Peyer's patch (tissue), 4 donors: ENCODE measurements at regions not wholly inside any gene's neighbourhood (a gene's known extent, or its start where the extent isn't known, plus 50 kb on each side); places are given as distances from the start of the nearest gene placed in this dataset.

Experiments used
- DNase-seq, 3 donors: peaks; one replicate each; pipeline ENCODE4 v3.0.0-alpha.2; 2017 to 2019
- H3K27ac ChIP-seq, 4 donors: fragments of 200-600 bp; sonication (generic); one replicate each; pipeline ENCODE4 v1.5.1; 2016 to 2019
- H3K27me3 ChIP-seq, 2 donors: fragments of 200-600 bp; sonication (generic); one replicate each; pipeline ENCODE4 v1.5.1; 2019
- H3K36me3 ChIP-seq, 3 donors: fragments of 200-600 bp; sonication (generic); one replicate each; pipeline ENCODE4 v1.5.1; 2016 to 2019
- H3K4me1 ChIP-seq, 4 donors: fragments of 200-600 bp; sonication (generic); one replicate each; pipeline ENCODE4 v1.5.1; 2016 to 2019
- H3K4me3 ChIP-seq, 4 donors: fragments of 200-600 bp; sonication (generic); 1 replicate in 3 of 4; 2 replicates in 1 of 4; pipeline ENCODE4 v1.5.1; 2016 to 2019; ENCODE audit warnings: mild to moderate bottlenecking in 1 of 4
- H3K9me3 ChIP-seq, 4 donors: fragments of 200-600 bp; sonication (generic); one replicate each; pipeline ENCODE4 v1.5.1; 2016 to 2019; ENCODE audit warnings: mild to moderate bottlenecking in 1 of 4
- POLR2A ChIP-seq, 2 donors: fragments of 450-650 bp; IDR thresholded peaks; one replicate each; pipeline ENCODE4 v1.5.1; 2017; ENCODE audit warnings: antibody characterized with exemption in 2 of 2, mild to moderate bottlenecking in 2 of 2, moderate library complexity in 2 of 2
- TF ChIP-seq, protein P1 (sequence below), 6 experiments: fragments of 450-650 bp in 4 of 6; fragments of 200-600 bp in 2 of 6; sonication (generic) in 1 of 6; IDR thresholded peaks; one replicate each; pipeline ENCODE4 v1.5.1; 2017 to 2019; ENCODE audit warnings: antibody characterized with exemption in 6 of 6, mild to moderate bottlenecking in 3 of 6, moderate library complexity in 1 of 6

DNA sequence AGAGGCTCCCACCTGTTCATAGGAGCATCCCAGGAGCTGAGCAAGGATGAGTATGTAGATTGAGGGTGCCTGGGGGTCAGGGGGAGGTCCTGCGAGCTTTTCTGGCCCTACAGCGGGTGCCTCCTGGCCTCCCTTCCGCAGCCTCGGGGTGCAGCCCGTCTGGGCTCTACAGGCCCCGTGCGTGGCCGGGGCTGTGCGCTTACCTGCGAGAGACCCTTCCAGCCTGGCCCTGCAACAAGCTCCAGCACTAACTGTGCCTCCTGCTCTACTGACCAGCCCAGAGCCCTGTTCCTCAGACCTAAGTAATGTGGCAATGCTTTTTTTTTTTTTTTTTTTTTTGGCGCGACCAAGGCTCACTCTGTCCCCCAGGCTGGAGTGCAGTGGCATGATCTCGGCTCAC, 1129.1 kb downstream of the BRD1 start:
- Histone ChIP-seq H3K27me3 (no peaks in the 10 kb centered on the region), H3K4me3 (no peak overlapping the region), H3K27ac (no peak overlapping the region), H3K36me3 (no peaks in the 10 kb centered on the region), H3K9me3 (no peaks in the 10 kb centered on the region), H3K4me1 (no peaks in the 10 kb centered on the region)
- no peak for TF ChIP-seq POLR2A (IDR thresholded peaks at IDR 0.05)
- TF ChIP-seq, protein P1, sequence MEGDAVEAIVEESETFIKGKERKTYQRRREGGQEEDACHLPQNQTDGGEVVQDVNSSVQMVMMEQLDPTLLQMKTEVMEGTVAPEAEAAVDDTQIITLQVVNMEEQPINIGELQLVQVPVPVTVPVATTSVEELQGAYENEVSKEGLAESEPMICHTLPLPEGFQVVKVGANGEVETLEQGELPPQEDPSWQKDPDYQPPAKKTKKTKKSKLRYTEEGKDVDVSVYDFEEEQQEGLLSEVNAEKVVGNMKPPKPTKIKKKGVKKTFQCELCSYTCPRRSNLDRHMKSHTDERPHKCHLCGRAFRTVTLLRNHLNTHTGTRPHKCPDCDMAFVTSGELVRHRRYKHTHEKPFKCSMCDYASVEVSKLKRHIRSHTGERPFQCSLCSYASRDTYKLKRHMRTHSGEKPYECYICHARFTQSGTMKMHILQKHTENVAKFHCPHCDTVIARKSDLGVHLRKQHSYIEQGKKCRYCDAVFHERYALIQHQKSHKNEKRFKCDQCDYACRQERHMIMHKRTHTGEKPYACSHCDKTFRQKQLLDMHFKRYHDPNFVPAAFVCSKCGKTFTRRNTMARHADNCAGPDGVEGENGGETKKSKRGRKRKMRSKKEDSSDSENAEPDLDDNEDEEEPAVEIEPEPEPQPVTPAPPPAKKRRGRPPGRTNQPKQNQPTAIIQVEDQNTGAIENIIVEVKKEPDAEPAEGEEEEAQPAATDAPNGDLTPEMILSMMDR (IDR thresholded peaks at IDR 0.05), result no peak
- DNase-seq, result no peak

DNA sequence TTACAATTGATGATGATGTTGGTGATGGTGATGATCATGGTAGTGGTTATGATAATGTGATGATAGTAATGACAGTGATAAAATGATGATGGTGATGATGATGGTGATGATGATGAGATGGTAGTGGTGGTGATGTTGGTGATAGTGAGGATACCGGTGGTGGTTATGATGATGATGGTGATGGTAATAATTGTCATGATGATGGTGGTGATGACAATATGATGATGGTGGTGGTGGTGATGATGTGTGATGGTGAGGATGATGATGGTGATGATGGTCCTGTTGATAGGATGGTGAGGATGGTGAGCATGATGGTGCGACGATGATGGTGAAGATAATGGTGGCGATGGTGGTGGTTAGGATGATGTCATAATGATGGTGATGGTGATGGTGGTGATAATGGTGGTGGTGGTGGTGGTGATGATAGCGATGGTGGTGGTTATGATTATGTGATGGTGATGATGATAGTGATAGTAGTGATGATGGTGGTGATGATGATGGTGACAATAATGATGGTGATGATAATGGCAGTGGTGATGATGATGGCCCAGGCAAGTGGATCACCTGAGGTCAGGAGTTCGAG, 1129.9 kb downstream of the BRD1 start:
- Histone ChIP-seq H3K4me3 (no peak overlapping the region), H3K27me3 (no peaks in the 10 kb centered on the region), H3K9me3 (no peaks in the 10 kb centered on the region), H3K36me3 (no peaks in the 10 kb centered on the region), H3K27ac (no peak overlapping the region), H3K4me1 (no peaks in the 10 kb centered on the region)
- no peak for DNase-seq
- TF ChIP-seq, protein P1 (IDR thresholded peaks at IDR 0.05), result no peak
- TF ChIP-seq POLR2A (IDR thresholded peaks at IDR 0.05), result no peak

DNA sequence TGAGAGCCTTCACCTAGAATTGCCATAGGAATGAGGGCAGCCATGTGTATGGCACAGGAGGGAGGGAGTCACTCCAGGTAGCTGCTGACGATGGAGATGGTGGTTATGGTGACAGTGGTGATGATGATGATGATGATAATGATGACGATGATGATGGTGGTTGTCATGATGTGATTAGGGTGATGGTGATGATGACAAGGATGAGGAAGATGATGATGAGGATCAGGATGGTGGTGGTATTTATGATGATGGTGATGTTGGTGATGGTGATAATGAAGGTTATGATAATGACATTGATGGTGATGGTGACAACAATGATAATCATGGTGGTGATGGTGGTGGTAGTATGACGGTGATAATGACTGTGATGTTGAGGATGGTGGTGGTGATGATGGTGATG, 1130.5 kb downstream of the BRD1 start:
- Histone ChIP-seq H3K36me3 (no peaks in the 10 kb centered on the region), H3K27me3 (no peaks in the 10 kb centered on the region), H3K27ac (no peak overlapping the region), H3K4me3 (no peak overlapping the region), H3K9me3 (no peaks in the 10 kb centered on the region), H3K4me1 (no peaks in the 10 kb centered on the region)
- DNase-seq, result no peak
- no peak for TF ChIP-seq POLR2A (IDR thresholded peaks at IDR 0.05)
- TF ChIP-seq, protein P1 (IDR thresholded peaks at IDR 0.05), result no peak

DNA sequence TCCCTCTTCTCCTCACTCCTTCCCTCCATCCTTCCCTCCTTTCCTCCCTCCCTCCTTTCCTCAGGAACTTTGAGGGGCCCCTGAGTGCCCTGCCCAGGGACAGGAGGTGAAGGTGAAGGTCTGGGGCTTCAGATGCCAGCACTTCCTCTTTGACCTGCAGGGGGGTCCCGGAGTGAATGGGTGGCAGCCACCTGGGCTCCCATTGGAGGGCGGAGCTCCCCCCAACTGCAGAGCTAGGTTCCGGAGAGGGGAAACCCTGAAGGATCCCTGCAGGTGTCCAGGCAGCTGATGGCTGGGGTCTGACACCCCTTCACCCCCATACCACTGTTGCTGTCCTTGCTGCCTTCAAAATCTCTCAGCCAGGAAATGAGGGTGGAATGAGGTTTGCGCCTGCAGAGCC, 1131.3 kb downstream of the BRD1 start:
- no peak for TF ChIP-seq POLR2A (IDR thresholded peaks at IDR 0.05)
- TF ChIP-seq, protein P1 (IDR thresholded peaks at IDR 0.05), result no peak
- Histone ChIP-seq H3K27ac (no peak overlapping the region), H3K36me3 (no peaks in the 10 kb centered on the region), H3K27me3 (no peaks in the 10 kb centered on the region), H3K4me1 (no peaks in the 10 kb centered on the region), H3K4me3 (no peak overlapping the region), H3K9me3 (no peaks in the 10 kb centered on the region)
- DNase-seq, result no peak

DNA sequence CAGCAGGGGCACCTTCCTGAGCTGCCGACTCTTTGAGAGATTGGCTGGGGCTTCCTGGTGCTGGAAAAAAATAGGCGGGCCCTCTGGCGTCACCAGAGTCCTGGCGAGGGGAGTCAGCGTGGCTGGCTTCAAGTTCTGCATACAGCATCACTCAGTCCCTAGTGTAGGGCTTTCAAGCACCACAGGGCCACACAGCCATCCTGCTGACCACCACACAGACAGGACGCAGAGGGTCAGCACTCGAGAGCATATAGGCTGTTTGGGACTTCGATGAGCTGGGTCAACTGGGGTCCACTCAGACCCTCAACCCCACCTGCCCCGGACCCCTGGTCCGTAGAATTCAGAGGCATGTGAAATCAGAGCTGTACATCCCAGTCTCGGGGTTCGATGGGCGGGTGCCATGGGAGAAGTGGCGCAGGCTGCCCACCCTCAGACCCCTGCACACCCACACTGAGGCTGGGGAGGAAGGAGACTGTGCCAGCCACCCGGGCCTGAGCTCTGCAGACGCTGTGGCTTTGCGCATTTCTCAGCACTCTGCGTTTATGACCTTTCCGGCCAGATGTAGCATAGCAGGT, 1131.9 kb downstream of the BRD1 start:
- TF ChIP-seq, protein P1 (IDR thresholded peaks at IDR 0.05), result no peak
- no peak for TF ChIP-seq POLR2A (IDR thresholded peaks at IDR 0.05)
- no peak for DNase-seq
- no peaks in the 10 kb centered on the region for H3K27me3 ChIP-seq
- no peaks in the 10 kb centered on the region for H3K4me1 ChIP-seq
- no peak overlapping the region for H3K4me3 ChIP-seq
- H3K27ac ChIP-seq, result no peak overlapping the region
- H3K36me3 ChIP-seq, result no peaks in the 10 kb centered on the region
- H3K9me3 ChIP-seq, result no peaks in the 10 kb centered on the region
